HG03575 (cell line): ENCODE measurements at regions not wholly inside any gene's neighbourhood (a gene's known extent, or its start where the extent isn't known, plus 50 kb on each side); places are given as distances from the start of the nearest gene placed in this dataset.
"Not testable (repeated sequence)": the region's sequence is repeated elsewhere in the genome, so short reads cannot be mapped to it uniquely, and the experiment has no call there.

Experiments used
- ATAC-seq: cut with Tn5 transposase; IDR thresholded peaks from one replicate; pipeline ENCODE4 v1.9.1; 2021; ENCODE audit not compliant: unreplicated experiment, insufficient number of reproducible peaks, low FRiP score; ENCODE audit errors: extremely low read depth

- ATAC-seq: no peak
These were observed 551.0 kb upstream of the LRATD1 start for GRCh38 chr2:14081521-14081920.

GRCh38 chr2:14082640-14083039 lies 549.9 kb upstream of the LRATD1 start:
- no peak for ATAC-seq

- no peak for ATAC-seq
These were observed 537.9 kb upstream of the LRATD1 start for GRCh38 chr2:14094592-14094991.

GRCh38 chr2:14099101-14099500 lies 533.4 kb upstream of the LRATD1 start:
- ATAC-seq: not testable (repeated sequence)

GRCh38 chr2:14114275-14114674 lies 518.2 kb upstream of the LRATD1 start:
- no peak for ATAC-seq

- no peak for ATAC-seq
These were observed 512.1 kb upstream of the LRATD1 start for GRCh38 chr2:14120376-14120775.

- no peak for ATAC-seq
These were observed 508.9 kb upstream of the LRATD1 start for GRCh38 chr2:14123436-14124103.

GRCh38 chr2:14125624-14126293 lies 506.8 kb upstream of the LRATD1 start:
- ATAC-seq: no peak

- no peak for ATAC-seq
These were observed 505.7 kb upstream of the LRATD1 start for GRCh38 chr2:14126846-14127245.

GRCh38 chr2:14127765-14128164 lies 504.8 kb upstream of the LRATD1 start:
- no peak for ATAC-seq

- ATAC-seq: no peak
These were observed 500.1 kb upstream of the LRATD1 start for GRCh38 chr2:14132386-14132785.

- no peak for ATAC-seq
These were observed 497.7 kb upstream of the LRATD1 start for GRCh38 chr2:14134771-14135170.

- no peak for ATAC-seq
These were observed 496.5 kb upstream of the LRATD1 start for GRCh38 chr2:14136030-14136429.

- ATAC-seq: no peak
These were observed 494.9 kb upstream of the LRATD1 start for GRCh38 chr2:14137643-14138042.

GRCh38 chr2:14140009-14140550 lies 492.4 kb upstream of the LRATD1 start:
- ATAC-seq: no peak

- no peak for ATAC-seq
These were observed 489.1 kb upstream of the LRATD1 start for GRCh38 chr2:14143435-14143834.

GRCh38 chr2:14148216-14148615 lies 484.3 kb upstream of the LRATD1 start:
- ATAC-seq: no peak

GRCh38 chr2:14157816-14158215 lies 474.7 kb upstream of the LRATD1 start:
- ATAC-seq: no peak

- no peak for ATAC-seq
These were observed 452.2 kb upstream of the LRATD1 start for GRCh38 chr2:14180333-14180732.

GRCh38 chr2:14182227-14182946 lies 450.1 kb upstream of the LRATD1 start:
- ATAC-seq: no peak
